Uterus (tissue), 2 donors: ENCODE measurements at regions not wholly inside any gene's neighbourhood (a gene's known extent, or its start where the extent isn't known, plus 50 kb on each side); places are given as distances from the start of the nearest gene placed in this dataset.
"Not testable (repeated sequence)": the region's sequence is repeated elsewhere in the genome, so short reads cannot be mapped to it uniquely, and the experiment has no call there.

Experiments
- CTCF ChIP-seq, 4 experiments: fragments of 200-600 bp in 2 of 4; fragments of 450-650 bp in 2 of 4; sonication (generic) in 2 of 4; IDR thresholded peaks; one replicate each; pipeline ENCODE4 v1.5.1; 2016 to 2019; ENCODE audit warnings: antibody characterized with exemption in 4 of 4, mild to moderate bottlenecking in 2 of 4, moderate library complexity in 1 of 4
- POLR2A ChIP-seq, 2 donors: fragments of 450-650 bp; IDR thresholded peaks; one replicate each; pipeline ENCODE4 v1.6.1; 2016; ENCODE audit warnings: antibody characterized with exemption in 2 of 2, mild to moderate bottlenecking in 1 of 2, moderate library complexity in 1 of 2

- not testable (repeated sequence) for TF ChIP-seq CTCF, POLR2A (IDR thresholded peaks at IDR 0.05)
These were observed 72.6 kb upstream of the SLC24A4 start for GRCh38 chr14:92250366-92250765.
